HepG2 (cell line): ENCODE measurements at regions not wholly inside any gene's neighbourhood (a gene's known extent, or its start where the extent isn't known, plus 50 kb on each side); places are given as distances from the start of the nearest gene placed in this dataset.

Source experiments
- ATAC-seq: fragments of 200-7000 bp; cut with Tn5 transposase; 3 replicates; pipeline ENCODE4 v1.9.1; 2020; ENCODE audit warnings: mild to moderate bottlenecking, moderate library complexity
- BruUV-seq: library from RNA; stranded (reverse); fragments of 400-500 nt; replicated peaks from 2 replicates; lab custom pipeline; 2021; lab: Mats Ljungman, UMichigan
- CTCF ChIA-PET: fragments of 300-600 bp; formaldehyde crosslinking; extraction: SDS; loops from one replicate; lab custom pipeline; 2021; ENCODE audit warnings: low total read pairs, inconsistent platforms, low intra/inter-chr PET ratio; lab: Yijun Ruan, JAX
- POLR2A ChIA-PET: fragments of 350-600 bp; sonication (Branson Sonifier 250); formaldehyde crosslinking; loops from one replicate; lab custom pipeline; 2020; ENCODE audit warnings: antibody characterized with exemption, inconsistent platforms; lab: Yijun Ruan, JAX
- DNase-seq: peaks from one replicate; pipeline ENCODE4 v3.0.0-alpha.2; 2015; ENCODE audit warnings: low spot score
- FAIRE-seq: peaks from 3 replicates; lab custom pipeline; 2011; peaks lifted over from hg19 to GRCh38; lab: Jason Lieb, UNC
- H2AFZ ChIP-seq: one replicate; pipeline ENCODE4 v1.6.1; 2011; ENCODE audit warnings: low read length, inconsistent platforms
- H3K27ac ChIP-seq: fragments of 300-600 bp; 3 replicates; pipeline ENCODE4 v1.8.0; 2011; ENCODE audit warnings: mixed run types, mild to moderate bottlenecking, mixed read lengths, low read length, inconsistent platforms; ENCODE audit not compliant: insufficient read depth; ENCODE audit errors: extremely low read length
- H3K27me3 ChIP-seq, 2 experiments: fragments of 200-600 bp in 1 of 2; 2 replicates in 1 of 2; 3 replicates in 1 of 2; pipeline versions ENCODE4 v1.6.0 to v1.8.0; 2011; ENCODE audit warnings: low read length in 2 of 2, mild to moderate bottlenecking in 2 of 2, moderate library complexity in 2 of 2, inconsistent platforms in 1 of 2; ENCODE audit not compliant: insufficient read depth in 2 of 2, control insufficient read depth in 1 of 2
- H3K36me3 ChIP-seq, 2 experiments: fragments of 200-600 bp in 1 of 2; replicated peaks in 1 of 2; 2 replicates in 1 of 2; 3 replicates in 1 of 2; pipeline versions ENCODE4 v1.5.1 to v1.8.0; 2011; ENCODE audit warnings: low read length in 2 of 2, inconsistent platforms in 1 of 2; ENCODE audit not compliant: insufficient read depth in 2 of 2, control insufficient read depth in 1 of 2
- H3K4me1 ChIP-seq: 2 replicates; pipeline ENCODE4 v1.5.1; 2012; ENCODE audit warnings: low read length, inconsistent platforms; ENCODE audit not compliant: insufficient read depth
- H3K4me2 ChIP-seq: 2 replicates; pipeline ENCODE4 v1.6.0; 2011; ENCODE audit warnings: low read depth, low read length, inconsistent platforms
- H3K4me3 ChIP-seq, 3 experiments: fragments of 200-600 bp in 1 of 3; sonication (generic), shearing (Covaris generic) in 1 of 3; replicated peaks in 1 of 3; 2 replicates each; pipeline ENCODE4 v1.5.1; 2011 to 2016; ENCODE audit warnings: low read length in 3 of 3, inconsistent platforms in 2 of 3, low read depth in 2 of 3, mild to moderate bottlenecking in 2 of 3, control low read depth in 1 of 3, mixed read lengths in 1 of 3; ENCODE audit not compliant: insufficient read depth in 1 of 3
- H3K79me2 ChIP-seq: one replicate; pipeline ENCODE4 v1.6.1; 2011; ENCODE audit warnings: low read length, inconsistent platforms; ENCODE audit not compliant: insufficient read depth
- H3K9ac ChIP-seq: 2 replicates; pipeline ENCODE4 v1.6.0; 2011; ENCODE audit warnings: mild to moderate bottlenecking, low read depth, low read length, inconsistent platforms; ENCODE audit not compliant: insufficient read depth
- H3K9me3 ChIP-seq: 2 replicates; pipeline ENCODE4 v1.5.1; 2012; ENCODE audit warnings: mild to moderate bottlenecking, low read length
- H4K20me1 ChIP-seq: 2 replicates; pipeline ENCODE4 v1.6.0; 2011; ENCODE audit warnings: inconsistent platforms, mild to moderate bottlenecking, low read length, moderate library complexity; ENCODE audit not compliant: insufficient read depth
- ARID2 ChIP-seq: sonication (generic); formaldehyde crosslinking; IDR thresholded peaks from 2 replicates; pipeline ENCODE4 v1.8.1; 2022; ENCODE audit warnings: mild to moderate bottlenecking, missing genetic modification reagents, borderline replicate concordance
- CENPX ChIP-seq: sonication (generic); formaldehyde crosslinking; IDR thresholded peaks from 2 replicates; pipeline ENCODE4 v1.9.0; 2021; ENCODE audit warnings: mild to moderate bottlenecking, missing genetic modification reagents, moderate library complexity
- CREB1 ChIP-seq, 2 experiments: fragments of 450-650 bp in 1 of 2; IDR thresholded peaks; 2 replicates each; pipeline ENCODE4 v1.6.1; 2016 to 2017; ENCODE audit warnings: control low read depth in 1 of 2, mild to moderate bottlenecking in 1 of 2, missing compliant biosample characterization in 1 of 2, missing genetic modification characterization in 1 of 2
- LCORL ChIP-seq, 2 experiments: fragments of 450-650 bp in 1 of 2; sonication (generic) in 1 of 2; formaldehyde crosslinking in 1 of 2; IDR thresholded peaks; 2 replicates each; pipeline versions ENCODE4 v1.5.0 to v1.6.1; 2017 to 2020; ENCODE audit warnings: antibody characterized with exemption in 1 of 2, missing genetic modification reagents in 1 of 2
- MAFF ChIP-seq: IDR thresholded peaks from 2 replicates; pipeline ENCODE4 v1.6.1; 2011; ENCODE audit warnings: low read depth, low read length, improper control_type of control experiment
- NBN ChIP-seq: fragments of 450-650 bp; conservative IDR thresholded peaks from 2 replicates; pipeline ENCODE4 v1.6.1; 2017
- NPAS2 ChIP-seq: sonication (generic); formaldehyde crosslinking; IDR thresholded peaks from 2 replicates; pipeline ENCODE4 v1.8.0; 2022; ENCODE audit warnings: mild to moderate bottlenecking, missing genetic modification reagents, borderline replicate concordance
- NR2F1 ChIP-seq, 2 experiments: fragments of 450-650 bp in 1 of 2; formaldehyde crosslinking in 1 of 2; IDR thresholded peaks; 2 replicates each; pipeline versions ENCODE4 v1.5.0 to v1.6.1; 2016 to 2020; ENCODE audit warnings: mild to moderate bottlenecking in 1 of 2, missing compliant biosample characterization in 1 of 2, missing genetic modification reagents in 1 of 2, moderate library complexity in 1 of 2
- SRSF9 ChIP-seq: fragments of 200-400 bp; formaldehyde crosslinking; IDR thresholded peaks from 2 replicates; pipeline ENCODE4 v1.6.1; 2018; ENCODE audit warnings: borderline replicate concordance, mild to moderate bottlenecking, low read depth, low read length; ENCODE audit not compliant: insufficient read depth, poor library complexity, severe bottlenecking
- ZBTB7B ChIP-seq: sonication (generic); formaldehyde crosslinking; IDR thresholded peaks from 2 replicates; pipeline ENCODE4 v1.4.0; 2020; ENCODE audit warnings: missing genetic modification reagents
- ZFP41 ChIP-seq: sonication (generic); formaldehyde crosslinking; IDR thresholded peaks from 2 replicates; pipeline ENCODE4 v1.4.0; 2020; ENCODE audit warnings: mild to moderate bottlenecking, missing genetic modification reagents, borderline replicate concordance
- ZNF264 ChIP-seq: sonication (generic); formaldehyde crosslinking; IDR thresholded peaks from 2 replicates; pipeline ENCODE4 v1.4.0; 2020; ENCODE audit warnings: missing genetic modification reagents
- ZNF510 ChIP-seq: sonication (generic); formaldehyde crosslinking; IDR thresholded peaks from 2 replicates; pipeline ENCODE4 v1.4.0; 2020; ENCODE audit warnings: low read depth, mild to moderate bottlenecking, missing genetic modification reagents
- ZNF546 ChIP-seq: sonication (generic); formaldehyde crosslinking; conservative IDR thresholded peaks from 2 replicates; pipeline ENCODE4 v1.8.1; 2023; ENCODE audit warnings: mild to moderate bottlenecking, missing genetic modification reagents
- ZNF550 ChIP-seq: sonication (generic); formaldehyde crosslinking; IDR thresholded peaks from 2 replicates; pipeline ENCODE4 v1.4.0; 2020; ENCODE audit warnings: mild to moderate bottlenecking, missing genetic modification reagents, borderline replicate concordance
- ZNF589 ChIP-seq: sonication (generic); formaldehyde crosslinking; conservative IDR thresholded peaks from 2 replicates; pipeline ENCODE4 v1.8.0; 2022; ENCODE audit warnings: mild to moderate bottlenecking, moderate library complexity, missing genetic modification reagents
- ZNF776 ChIP-seq: sonication (generic); formaldehyde crosslinking; IDR thresholded peaks from 2 replicates; pipeline ENCODE4 v1.4.0; 2020; ENCODE audit warnings: mild to moderate bottlenecking, missing genetic modification reagents
- WGBS: methylation state at CpG from one replicate; pipeline ENCODE4 v1.1.6; 2017; ENCODE audit warnings: low lambda C conversion rate; 5-methylcytosine and 5-hydroxymethylcytosine counted together
- in situ Hi-C: cut with HindIII; loops from 2 replicates; pipeline ENCODE4 v1.10.0; 2017; ENCODE audit warnings: low pct_unique_long_range_greater_than_20kb; ENCODE audit not compliant: extremely low pct_ligation_motif_present
- intact Hi-C: fragments of 100-400 bp; cut with micrococcal nuclease; formaldehyde crosslinking; loops from one replicate; pipeline ENCODE4 v1.10.0; 2022; ENCODE audit not compliant: unreplicated experiment
- TF ChIP-seq, protein P1 (sequence below): IDR thresholded peaks from 2 replicates; pipeline ENCODE4 v1.6.1; 2016; ENCODE audit warnings: missing compliant biosample characterization, missing genetic modification reagents, borderline replicate concordance

DNA sequence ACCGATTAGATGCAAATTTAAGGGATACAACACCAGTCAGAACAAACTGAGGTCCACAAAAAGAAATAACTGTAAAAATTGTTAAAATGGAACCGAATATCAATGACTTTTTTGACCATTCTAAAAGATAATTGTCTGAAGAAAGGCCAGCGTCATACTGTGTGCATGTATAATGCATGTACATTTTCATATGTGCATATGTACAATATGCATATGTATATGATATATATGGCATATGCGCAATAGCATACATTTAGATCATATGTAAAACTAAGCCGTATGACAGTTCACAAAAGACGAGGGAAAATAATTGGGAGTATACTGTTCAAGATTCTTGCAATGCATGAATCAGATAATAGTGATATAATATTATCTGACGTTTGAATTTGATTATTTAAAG lies 475.8 kb upstream of the TMEM132C start (continued):
- TF ChIP-seq ZNF264 (CRISPR knock-in tag) (no peak), ZNF546 (CRISPR knock-in tag) (no peak), ZNF550 (CRISPR knock-in tag) (no peak), MAFF (no peak)

DNA sequence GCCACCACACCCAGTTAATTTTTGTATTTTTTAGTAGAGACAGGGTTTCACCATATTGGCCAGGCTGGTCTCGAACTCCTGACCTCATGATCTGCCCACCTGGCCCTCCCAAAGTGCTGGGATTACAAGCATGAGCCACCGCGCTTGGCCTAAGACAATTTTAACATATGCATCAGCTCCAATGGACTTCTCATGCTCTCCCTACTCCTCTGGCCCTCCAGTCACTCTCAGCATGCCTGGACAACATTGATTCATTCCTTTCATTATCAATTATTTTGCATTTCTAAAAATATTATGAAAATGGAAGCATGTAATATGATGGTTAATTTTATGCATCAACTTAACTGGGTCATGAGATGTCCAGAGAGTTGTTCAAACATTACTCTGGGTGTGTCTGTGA lies 469.1 kb upstream of the TMEM132C start:
- intact Hi-C loops: no loop called here
- Histone ChIP-seq H3K27me3 (no peaks in the 10 kb centered on the region), H3K9me3 (peaks cover 31% of the 10 kb centered on the region)
- DNase-seq: no peak
- TF ChIP-seq NBN (no peak), ZNF776 (no peak), LCORL (IDR thresholded peaks at IDR 0.05) (no peak), LCORL (CRISPR knock-in tag; IDR thresholded peaks at IDR 0.05) (no peak), ARID2 (CRISPR knock-in tag) (no peak)
- TF ChIP-seq, all 625 proteins: peak for 0
- Histone ChIP-seq H3K9ac (no peak overlapping the region), H3K4me3 (no peak overlapping the region), H3K36me3 (no peaks in the 10 kb centered on the region), H3K27ac (no peak overlapping the region), H3K4me2 (no peak overlapping the region), H2AFZ (no peak overlapping the region), H3K4me1 (no peaks in the 10 kb centered on the region), H3K79me2 (no peaks in the 10 kb centered on the region), H4K20me1 (no peaks in the 10 kb centered on the region)
- CTCF ChIA-PET: no interaction called here
- WGBS: 22% methylated on average over 3 of the region's 3 CpGs
- POLR2A ChIA-PET: no interaction called here
- BruUV-seq: no TSS peak
- in situ Hi-C loops: no loop called here
- ATAC-seq (no peak), FAIRE-seq (no peak)

DNA sequence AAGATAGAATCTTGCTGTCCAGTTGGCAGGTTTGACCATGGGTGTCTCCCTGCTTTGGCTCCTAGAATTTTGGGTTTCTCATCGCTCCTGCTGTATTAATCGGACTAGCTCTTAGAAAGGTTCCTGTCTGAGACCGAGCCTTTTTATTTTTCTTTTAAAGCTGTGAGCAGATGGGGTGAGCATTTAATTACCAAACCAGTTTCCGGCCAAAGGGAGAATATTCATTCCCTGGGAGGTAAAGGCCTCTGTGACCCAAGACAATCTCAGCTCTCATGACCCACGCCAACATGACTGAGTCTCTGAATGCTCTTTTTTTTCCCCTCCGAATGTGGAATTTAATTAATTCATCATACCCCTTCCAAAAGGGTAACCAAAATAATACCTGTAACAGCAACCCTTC lies 464.7 kb upstream of the TMEM132C start:
- no peak overlapping the region for H3K9ac ChIP-seq
- H3K27me3 ChIP-seq: no peaks in the 10 kb centered on the region
- H3K79me2 ChIP-seq: no peaks in the 10 kb centered on the region
- H2AFZ ChIP-seq: no peak overlapping the region
- in situ Hi-C loops (no loop called here), intact Hi-C loops (no loop called here)
- POLR2A ChIA-PET: no interaction called here
- CTCF ChIA-PET: no interaction called here
- FAIRE-seq: no peak
- H3K4me3 ChIP-seq: no peak overlapping the region
- H4K20me1 ChIP-seq: no peaks in the 10 kb centered on the region
- BruUV-seq: no TSS peak
- peaks cover 30% of the 10 kb centered on the region for H3K9me3 ChIP-seq
- no peaks in the 10 kb centered on the region for H3K4me1 ChIP-seq
- H3K36me3 ChIP-seq: no peaks in the 10 kb centered on the region
- H3K4me2 ChIP-seq: no peak overlapping the region
- ATAC-seq: no peak
- WGBS: 40% methylated on average over 6 of the region's 6 CpGs
- no peak for DNase-seq
- no peak overlapping the region for H3K27ac ChIP-seq
- TF ChIP-seq CENPX: no peak
- no peak for TF ChIP-seq ZNF589 (CRISPR knock-in tag)
- TF ChIP-seq NR2F1 (CRISPR knock-in tag; IDR thresholded peaks at IDR 0.05): no peak
- TF ChIP-seq SRSF9: no peak
- no peak for TF ChIP-seq ZBTB7B (CRISPR knock-in tag)
- TF ChIP-seq, protein P1, sequence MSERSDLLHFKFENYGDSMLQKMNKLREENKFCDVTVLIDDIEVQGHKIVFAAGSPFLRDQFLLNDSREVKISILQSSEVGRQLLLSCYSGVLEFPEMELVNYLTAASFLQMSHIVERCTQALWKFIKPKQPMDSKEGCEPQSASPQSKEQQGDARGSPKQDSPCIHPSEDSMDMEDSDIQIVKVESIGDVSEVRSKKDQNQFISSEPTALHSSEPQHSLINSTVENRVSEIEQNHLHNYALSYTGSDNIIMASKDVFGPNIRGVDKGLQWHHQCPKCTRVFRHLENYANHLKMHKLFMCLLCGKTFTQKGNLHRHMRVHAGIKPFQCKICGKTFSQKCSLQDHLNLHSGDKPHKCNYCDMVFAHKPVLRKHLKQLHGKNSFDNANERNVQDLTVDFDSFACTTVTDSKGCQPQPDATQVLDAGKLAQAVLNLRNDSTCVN (CRISPR knock-in tag): no peak
- TF ChIP-seq CREB1 (IDR thresholded peaks at IDR 0.05): no peak
- TF ChIP-seq CREB1 (CRISPR knock-in tag; IDR thresholded peaks at IDR 0.05): no peak
- TF ChIP-seq ZFP41: no peak
- no peak for TF ChIP-seq NPAS2 (CRISPR knock-in tag)
- TF ChIP-seq ZNF510: no peak
